DND-41 (cell line): ENCODE measurements at regions not wholly inside any gene's neighbourhood (a gene's known extent, or its start where the extent isn't known, plus 50 kb on each side); places are given as distances from the start of the nearest gene placed in this dataset.
A peak's percentile ranks its signal among the peaks of the same experiment; 100 is the strongest.

ENCODE experiments used
- ATAC-seq: fragments of 200-7000 bp; cut with Tn5 transposase; 3 replicates; pipeline ENCODE4 v1.9.1; 2021; ENCODE audit warnings: low read depth; ENCODE audit not compliant: insufficient read depth
- DNase-seq: peaks from one replicate; pipeline ENCODE4 v3.0.0-alpha.2; 2020
- H2AFZ ChIP-seq: 2 replicates; pipeline ENCODE4 v1.6.0; 2012; ENCODE audit warnings: low read depth, low read length
- H3K27ac ChIP-seq: 2 replicates; pipeline ENCODE4 v1.5.1; 2012; ENCODE audit warnings: low read length, inconsistent platforms
- H3K27me3 ChIP-seq: fragments of 200-600 bp; sonication (generic); 2 replicates; pipeline ENCODE4 v1.6.0; 2012; ENCODE audit warnings: low read length, mild to moderate bottlenecking, inconsistent platforms; ENCODE audit not compliant: insufficient read depth, poor library complexity
- H3K36me3 ChIP-seq: 2 replicates; pipeline ENCODE4 v1.5.1; 2012; ENCODE audit warnings: low read length, inconsistent platforms; ENCODE audit not compliant: insufficient read depth
- H3K4me1 ChIP-seq: 2 replicates; pipeline ENCODE4 v1.5.1; 2012; ENCODE audit warnings: mild to moderate bottlenecking, low read length; ENCODE audit not compliant: insufficient read depth
- H3K4me2 ChIP-seq: 2 replicates; pipeline ENCODE4 v1.6.0; 2012; ENCODE audit warnings: mild to moderate bottlenecking, moderate library complexity, low read length, inconsistent platforms; ENCODE audit not compliant: insufficient read depth
- H3K4me3 ChIP-seq, 2 experiments: fragments of 200-600 bp in 1 of 2; shearing (Covaris generic) in 1 of 2; 2 replicates each; pipeline ENCODE4 v1.5.1; 2012 to 2016; ENCODE audit warnings: inconsistent platforms in 2 of 2, low read length in 2 of 2, mild to moderate bottlenecking in 2 of 2, low read depth in 1 of 2, moderate library complexity in 1 of 2
- H3K79me2 ChIP-seq: 2 replicates; pipeline ENCODE4 v1.6.0; 2012; ENCODE audit warnings: low read length, inconsistent platforms; ENCODE audit not compliant: insufficient read depth
- H3K9ac ChIP-seq: 2 replicates; pipeline ENCODE4 v1.6.0; 2012; ENCODE audit warnings: low read depth, mild to moderate bottlenecking, inconsistent platforms, low read length, moderate library complexity
- H3K9me3 ChIP-seq: 2 replicates; pipeline ENCODE4 v1.5.1; 2012; ENCODE audit warnings: low read length, moderate library complexity, mild to moderate bottlenecking, inconsistent platforms; ENCODE audit not compliant: insufficient read depth, severe bottlenecking
- H4K20me1 ChIP-seq: 2 replicates; pipeline ENCODE4 v1.6.0; 2012; ENCODE audit warnings: low read length; ENCODE audit not compliant: insufficient read depth
- CTCF ChIP-seq: IDR thresholded peaks from 2 replicates; pipeline ENCODE4 v1.5.1; 2012; ENCODE audit warnings: borderline replicate concordance, low read length, moderate library complexity, mild to moderate bottlenecking; ENCODE audit not compliant: poor library complexity, severe bottlenecking; ENCODE audit errors: extremely low read depth
- EZH2 ChIP-seq: IDR thresholded peaks from 3 replicates; pipeline ENCODE4 v1.6.1; 2012; ENCODE audit warnings: borderline replicate concordance, low read depth, mild to moderate bottlenecking, moderate library complexity, low read length, inconsistent platforms; ENCODE audit not compliant: severe bottlenecking

GRCh38 chr4:152188801-152189200 lies 347.1 kb downstream of the FBXW7 start:
- Histone ChIP-seq H3K4me3 (no peak overlapping the region), H3K36me3 (no peaks in the 10 kb centered on the region), H2AFZ (no peak overlapping the region), H3K27me3 (no peaks in the 10 kb centered on the region), H3K4me2 (no peak overlapping the region), H4K20me1 (no peaks in the 10 kb centered on the region), H3K27ac (peak overlapping the region; percentile 80), H3K4me1 (peaks cover 41% of the 10 kb centered on the region), H3K9ac (no peak overlapping the region), H3K79me2 (no peaks in the 10 kb centered on the region), H3K9me3 (no peaks in the 10 kb centered on the region)
- TF ChIP-seq EZH2 (no peak), CTCF (no peak)
- ATAC-seq (no peak), DNase-seq (no peak)

GRCh38 chr4:152187693-152188092 lies 348.2 kb downstream of the FBXW7 start:
- no peaks in the 10 kb centered on the region for H3K79me2 ChIP-seq
- H3K27ac ChIP-seq = no peak overlapping the region
- H3K4me3 ChIP-seq = no peak overlapping the region
- H3K9ac ChIP-seq = no peak overlapping the region
- H3K27me3 ChIP-seq = no peaks in the 10 kb centered on the region
- DNase-seq (no peak), ATAC-seq (no peak)
- H4K20me1 ChIP-seq = no peaks in the 10 kb centered on the region
- no peak overlapping the region for H3K4me2 ChIP-seq
- H3K36me3 ChIP-seq = no peaks in the 10 kb centered on the region
- H2AFZ ChIP-seq = no peak overlapping the region
- H3K4me1 ChIP-seq = peaks cover 47% of the 10 kb centered on the region
- no peaks in the 10 kb centered on the region for H3K9me3 ChIP-seq
- TF ChIP-seq CTCF (no peak), EZH2 (no peak)

GRCh38 chr4:152185786-152186550 lies 349.9 kb downstream of the FBXW7 start:
- H3K9me3 ChIP-seq = no peaks in the 10 kb centered on the region
- peaks cover 47% of the 10 kb centered on the region for H3K4me1 ChIP-seq
- H4K20me1 ChIP-seq = no peaks in the 10 kb centered on the region
- H3K36me3 ChIP-seq = no peaks in the 10 kb centered on the region
- H3K79me2 ChIP-seq = no peaks in the 10 kb centered on the region
- no peak overlapping the region for H3K4me3 ChIP-seq
- no peaks in the 10 kb centered on the region for H3K27me3 ChIP-seq
- DNase-seq (no peak), ATAC-seq (no peak)
- TF ChIP-seq CTCF = no peak
- no peak for TF ChIP-seq EZH2
- peak overlapping the region; percentile 8 for H3K27ac ChIP-seq
- H3K9ac ChIP-seq = no peak overlapping the region
- H2AFZ ChIP-seq = no peak overlapping the region
- no peak overlapping the region for H3K4me2 ChIP-seq
